ENCODE measurements at regions not wholly inside any gene's neighbourhood (a gene's known extent, or its start where the extent isn't known, plus 50 kb on each side); places are given as distances from the start of the nearest gene placed in this dataset.

- DNase-seq (ENCODE audit: low read depth) = no peak
- in situ Hi-C loops (cut with HindIII; ENCODE audit: low sequenced_read_pairs) = no loop called here
- TF ChIP-seq, protein P1, sequence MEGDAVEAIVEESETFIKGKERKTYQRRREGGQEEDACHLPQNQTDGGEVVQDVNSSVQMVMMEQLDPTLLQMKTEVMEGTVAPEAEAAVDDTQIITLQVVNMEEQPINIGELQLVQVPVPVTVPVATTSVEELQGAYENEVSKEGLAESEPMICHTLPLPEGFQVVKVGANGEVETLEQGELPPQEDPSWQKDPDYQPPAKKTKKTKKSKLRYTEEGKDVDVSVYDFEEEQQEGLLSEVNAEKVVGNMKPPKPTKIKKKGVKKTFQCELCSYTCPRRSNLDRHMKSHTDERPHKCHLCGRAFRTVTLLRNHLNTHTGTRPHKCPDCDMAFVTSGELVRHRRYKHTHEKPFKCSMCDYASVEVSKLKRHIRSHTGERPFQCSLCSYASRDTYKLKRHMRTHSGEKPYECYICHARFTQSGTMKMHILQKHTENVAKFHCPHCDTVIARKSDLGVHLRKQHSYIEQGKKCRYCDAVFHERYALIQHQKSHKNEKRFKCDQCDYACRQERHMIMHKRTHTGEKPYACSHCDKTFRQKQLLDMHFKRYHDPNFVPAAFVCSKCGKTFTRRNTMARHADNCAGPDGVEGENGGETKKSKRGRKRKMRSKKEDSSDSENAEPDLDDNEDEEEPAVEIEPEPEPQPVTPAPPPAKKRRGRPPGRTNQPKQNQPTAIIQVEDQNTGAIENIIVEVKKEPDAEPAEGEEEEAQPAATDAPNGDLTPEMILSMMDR (IDR thresholded peaks at IDR 0.05; ENCODE audit: low read depth, low read length, missing control alignments) = no peak
- no peak overlapping the region for H3K4me3 ChIP-seq (ENCODE audit: low read depth, low read length)
These were observed 456.2 kb downstream of the CD109 start for GRCh38 chr6:74152096-74152675.

- no peak overlapping the region for H3K4me3 ChIP-seq (ENCODE audit: low read depth, low read length)
- TF ChIP-seq, protein P1 (IDR thresholded peaks at IDR 0.05; ENCODE audit: low read depth, low read length, missing control alignments) = no peak
- no peak for DNase-seq (ENCODE audit: low read depth)
- in situ Hi-C loops (cut with HindIII; ENCODE audit: low sequenced_read_pairs) = no loop called here
These were observed 449.9 kb downstream of the CD109 start for GRCh38 chr6:74145931-74146330.

DNA sequence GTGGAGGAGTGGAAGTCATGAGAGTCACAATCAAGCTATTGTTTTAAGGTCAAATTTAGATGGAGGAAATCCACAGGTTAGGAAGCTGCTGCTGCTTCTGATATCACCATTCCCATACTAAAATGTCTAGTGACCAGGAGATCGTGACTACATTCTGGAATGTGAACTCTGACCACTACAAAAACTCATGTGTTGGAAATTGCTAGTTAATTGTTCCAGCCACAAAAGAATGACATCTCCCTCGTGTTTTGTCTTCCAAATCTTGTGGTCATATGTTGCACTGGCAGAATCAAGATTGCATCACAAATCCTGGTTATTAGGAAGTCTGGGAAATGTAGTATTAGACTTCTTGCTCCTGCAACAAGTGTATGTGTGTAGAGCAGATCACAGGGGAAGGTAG lies 441.9 kb downstream of the CD109 start:
- TF ChIP-seq, protein P1 (IDR thresholded peaks at IDR 0.05; ENCODE audit: low read depth, low read length, missing control alignments) = no peak
- in situ Hi-C loops (cut with HindIII; ENCODE audit: low sequenced_read_pairs) = no loop called here
- no peak overlapping the region for H3K4me3 ChIP-seq (ENCODE audit: low read depth, low read length)
- DNase-seq (ENCODE audit: low read depth) = peak; percentile 6

DNA sequence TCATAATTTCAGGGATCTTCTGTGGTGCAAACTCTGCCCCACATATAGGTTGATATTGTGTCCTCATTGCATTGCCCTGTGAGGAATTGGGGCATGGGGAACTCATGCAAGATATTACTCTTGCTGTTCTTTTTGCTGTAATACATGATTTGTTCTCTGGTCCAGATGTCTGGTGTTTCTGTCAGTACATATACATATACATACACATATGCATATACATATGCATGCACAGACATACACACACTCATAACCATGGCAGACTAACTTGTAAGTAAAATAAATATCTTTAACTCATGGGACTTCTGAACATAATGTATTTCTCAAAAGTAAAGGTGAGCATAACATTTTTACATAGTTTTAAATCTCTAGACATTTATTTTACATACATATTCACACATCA lies 438.3 kb downstream of the CD109 start:
- TF ChIP-seq, protein P1 (IDR thresholded peaks at IDR 0.05; ENCODE audit: low read depth, low read length, missing control alignments) = no peak
- H3K4me3 ChIP-seq (ENCODE audit: low read depth, low read length) = no peak overlapping the region
- in situ Hi-C loops (cut with HindIII; ENCODE audit: low sequenced_read_pairs) = no loop called here
- DNase-seq (ENCODE audit: low read depth) = no peak

GRCh38 chr6:74133073-74133472 lies 437.1 kb downstream of the CD109 start:
- in situ Hi-C loops (cut with HindIII; ENCODE audit: low sequenced_read_pairs) = no loop called here
- TF ChIP-seq, protein P1 (IDR thresholded peaks at IDR 0.05; ENCODE audit: low read depth, low read length, missing control alignments) = no peak
- no peak for DNase-seq (ENCODE audit: low read depth)
- no peak overlapping the region for H3K4me3 ChIP-seq (ENCODE audit: low read depth, low read length)

GRCh38 chr6:74130641-74131040 lies 434.6 kb downstream of the CD109 start:
- no peak for DNase-seq (ENCODE audit: low read depth)
- in situ Hi-C loops (cut with HindIII; ENCODE audit: low sequenced_read_pairs) = no loop called here
- TF ChIP-seq, protein P1 (IDR thresholded peaks at IDR 0.05; ENCODE audit: low read depth, low read length, missing control alignments) = no peak
- no peak overlapping the region for H3K4me3 ChIP-seq (ENCODE audit: low read depth, low read length)
